ENCODE measurements at regions not wholly inside any gene's neighbourhood (a gene's known extent, or its start where the extent isn't known, plus 50 kb on each side); places are given as distances from the start of the nearest gene placed in this dataset.

DNA sequence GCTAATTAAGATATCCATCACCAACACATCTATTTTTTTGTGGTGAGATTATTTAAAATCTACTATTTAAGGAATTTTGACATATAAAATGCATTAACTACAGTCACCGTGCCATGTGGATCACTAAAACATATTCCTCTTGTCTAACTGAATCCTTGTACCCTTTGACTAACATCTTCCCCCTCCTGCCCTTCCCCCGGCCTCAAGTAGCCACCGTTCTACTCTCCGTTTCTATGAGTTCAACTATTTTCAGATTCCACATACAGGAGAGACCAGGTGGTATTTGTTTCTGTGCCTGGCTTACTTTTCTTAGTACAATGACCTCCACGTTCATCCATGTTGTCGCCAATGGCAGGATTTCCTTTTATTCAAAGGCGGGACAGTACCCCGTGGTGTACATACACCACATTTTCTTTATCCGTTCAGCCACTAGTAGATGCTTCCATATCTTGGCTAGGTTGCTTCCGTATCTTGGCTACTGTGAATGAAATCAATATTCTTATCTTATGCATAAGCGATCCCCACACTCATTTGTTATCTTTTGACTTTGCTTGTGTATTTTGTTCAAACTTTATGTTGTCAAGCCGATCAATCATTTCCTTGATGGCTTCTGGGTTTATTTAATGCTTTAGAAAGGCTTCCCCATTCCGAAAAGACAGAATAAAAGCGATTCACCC lies 134.7 kb downstream of the KCNJ12 start (continued):
- TF ChIP-seq ZNF274 (IDR thresholded peaks at IDR 0.05; ENCODE audit: borderline replicate concordance, extremely low read depth, low read length), result no peak
